EL (cell line): ENCODE measurements at regions not wholly inside any gene's neighbourhood (a gene's known extent, or its start where the extent isn't known, plus 50 kb on each side); places are given as distances from the start of the nearest gene placed in this dataset.
"Not testable (repeated sequence)": the region's sequence is repeated elsewhere in the genome, so short reads cannot be mapped to it uniquely, and the experiment has no call there.

Experiments
- DNase-seq: peaks from one replicate; pipeline ENCODE4 v3.0.0-alpha.2; 2016

GRCh38 chr11:129503646-129504045 lies 128.0 kb downstream of the BARX2 start:
- DNase-seq = no peak

- DNase-seq = no peak
Measured at GRCh38 chr11:129505266-129505665, 129.6 kb downstream of the BARX2 start.

- DNase-seq = no peak
Measured at GRCh38 chr11:129508163-129508562, 132.5 kb downstream of the BARX2 start.

- DNase-seq = no peak
Measured at GRCh38 chr11:129528296-129528695, 152.6 kb downstream of the BARX2 start.

- DNase-seq = no peak
Measured at GRCh38 chr11:129530154-129530895, 154.7 kb downstream of the BARX2 start.

GRCh38 chr11:129533395-129533794 lies 157.7 kb downstream of the BARX2 start:
- no peak for DNase-seq

GRCh38 chr11:129536338-129536737 lies 160.7 kb downstream of the BARX2 start:
- no peak for DNase-seq

- DNase-seq = no peak
Measured at GRCh38 chr11:129538323-129538722, 162.7 kb downstream of the BARX2 start.

GRCh38 chr11:129543515-129544290 lies 168.1 kb downstream of the BARX2 start:
- DNase-seq = no peak

- no peak for DNase-seq
Measured at GRCh38 chr11:129544691-129545090, 169.0 kb downstream of the BARX2 start.

GRCh38 chr11:129546266-129546665 lies 170.6 kb downstream of the BARX2 start:
- DNase-seq = no peak

- DNase-seq = no peak
Measured at GRCh38 chr11:129557421-129557820, 181.8 kb downstream of the BARX2 start.

- DNase-seq = no peak
Measured at GRCh38 chr11:129569007-129569406, 193.4 kb downstream of the BARX2 start.

- not testable (repeated sequence) for DNase-seq
Measured at GRCh38 chr11:129572667-129573066, 197.0 kb downstream of the BARX2 start.

- no peak for DNase-seq
Measured at GRCh38 chr11:129573161-129573560, 197.5 kb downstream of the BARX2 start.

- no peak for DNase-seq
Measured at GRCh38 chr11:129574431-129574830, 198.8 kb downstream of the BARX2 start.

GRCh38 chr11:129576652-129577051 lies 201.0 kb downstream of the BARX2 start:
- DNase-seq = no peak

GRCh38 chr11:129578006-129578405 lies 202.4 kb downstream of the BARX2 start:
- no peak for DNase-seq

GRCh38 chr11:129580278-129580677 lies 204.6 kb downstream of the BARX2 start:
- no peak for DNase-seq

- no peak for DNase-seq
Measured at GRCh38 chr11:129584316-129584715, 208.7 kb downstream of the BARX2 start.

GRCh38 chr11:129589190-129589860 lies 213.7 kb downstream of the BARX2 start:
- no peak for DNase-seq

- no peak for DNase-seq
Measured at GRCh38 chr11:129590030-129590752, 214.5 kb downstream of the BARX2 start.
